GM06990 (cell line): ENCODE measurements at regions not wholly inside any gene's neighbourhood (a gene's known extent, or its start where the extent isn't known, plus 50 kb on each side); places are given as distances from the start of the nearest gene placed in this dataset.

ENCODE experiments used
- DNase-seq: peaks from one replicate; pipeline ENCODE4 v3.0.0-alpha.2; 2011; ENCODE audit not compliant: insufficient read length; ENCODE audit errors: extremely low read depth
- H3K27me3 ChIP-seq: replicated peaks from 2 replicates; pipeline ENCODE4 v1.6.0; 2011; ENCODE audit warnings: low read length; ENCODE audit not compliant: control insufficient read depth, insufficient read depth
- H3K36me3 ChIP-seq: 2 replicates; pipeline ENCODE4 v1.5.1; 2011; ENCODE audit warnings: low read length; ENCODE audit not compliant: control insufficient read depth, insufficient read depth
- H3K4me3 ChIP-seq: replicated peaks from 2 replicates; pipeline ENCODE4 v1.5.1; 2011; ENCODE audit warnings: low read depth, mild to moderate bottlenecking, control low read depth, low read length
- CTCF ChIP-seq: IDR thresholded peaks from 2 replicates; pipeline ENCODE4 v1.5.1; 2011; ENCODE audit warnings: low read length, control low read depth, mild to moderate bottlenecking, inconsistent platforms; ENCODE audit not compliant: insufficient read depth, poor library complexity, severe bottlenecking

- no peak overlapping the region for H3K4me3 ChIP-seq
- DNase-seq, result no peak
- H3K27me3 ChIP-seq, result no peaks in the 10 kb centered on the region; the same call in 1 of the 2 replicates
- TF ChIP-seq CTCF, result no peak
- H3K36me3 ChIP-seq, result no peaks in the 10 kb centered on the region
These were observed 128.4 kb upstream of the ESR1 start for GRCh38 chr6:151679081-151679480.

- DNase-seq, result no peak
- no peak for TF ChIP-seq CTCF
- Histone ChIP-seq H3K27me3 (no peaks in the 10 kb centered on the region; the same call in 1 of the 2 replicates), H3K36me3 (no peaks in the 10 kb centered on the region), H3K4me3 (no peak overlapping the region)
These were observed 127.5 kb upstream of the ESR1 start for GRCh38 chr6:151679941-151680340.

- DNase-seq, result no peak
- Histone ChIP-seq H3K27me3 (no peaks in the 10 kb centered on the region; the same call in 1 of the 2 replicates), H3K36me3 (no peaks in the 10 kb centered on the region), H3K4me3 (no peak overlapping the region)
- TF ChIP-seq CTCF, result no peak
These were observed 126.5 kb upstream of the ESR1 start for GRCh38 chr6:151680846-151681432.

- no peak for TF ChIP-seq CTCF
- H3K36me3 ChIP-seq, result no peaks in the 10 kb centered on the region
- no peak overlapping the region for H3K4me3 ChIP-seq
- no peaks in the 10 kb centered on the region; the same call in 1 of the 2 replicates for H3K27me3 ChIP-seq
- peak; percentile 42 for DNase-seq
These were observed 125.9 kb upstream of the ESR1 start for GRCh38 chr6:151681433-151682059.

GRCh38 chr6:151682251-151682650 lies 125.2 kb upstream of the ESR1 start:
- Histone ChIP-seq H3K27me3 (no peaks in the 10 kb centered on the region; the same call in 1 of the 2 replicates), H3K36me3 (no peaks in the 10 kb centered on the region), H3K4me3 (no peak overlapping the region)
- no peak for DNase-seq
- no peak for TF ChIP-seq CTCF
